IMR-90 (cell line): ENCODE measurements at regions not wholly inside any gene's neighbourhood (a gene's known extent, or its start where the extent isn't known, plus 50 kb on each side); places are given as distances from the start of the nearest gene placed in this dataset.

ENCODE experiments used
- ATAC-seq: fragments of 200-7000 bp; cut with Tn5 transposase; 2 replicates; pipeline ENCODE4 v1.9.1; 2020; ENCODE audit warnings: low read depth, mild to moderate bottlenecking, moderate library complexity
- BruUV-seq: library from RNA; stranded (reverse); fragments of 400-500 nt; replicated peaks from 2 replicates; lab custom pipeline; 2021; lab: Mats Ljungman, UMichigan
- CTCF ChIA-PET: fragments of 300-600 bp; formaldehyde crosslinking; extraction: SDS; loops from one replicate; lab custom pipeline; 2021; ENCODE audit warnings: antibody characterized with exemption; lab: Yijun Ruan, JAX
- POLR2A ChIA-PET: fragments of 300-600 bp; sonication (Branson Sonifier 250); formaldehyde crosslinking; loops from one replicate; lab custom pipeline; 2022; ENCODE audit warnings: antibody characterized with exemption; ENCODE audit not compliant: unreplicated experiment; lab: Charles Lee
- DNase-seq: peaks from one replicate; pipeline ENCODE4 v3.0.0; 2013
- H2AFZ ChIP-seq: replicated peaks from 2 replicates; pipeline ENCODE3; 2013; ENCODE audit warnings: low read length, mild to moderate bottlenecking; ENCODE audit not compliant: poor library complexity
- H2AK5ac ChIP-seq: 2 replicates; pipeline ENCODE4 v1.6.1; 2013; ENCODE audit warnings: low read depth, low read length, inconsistent platforms
- H2AK9ac ChIP-seq: replicated peaks from 2 replicates; pipeline ENCODE3; 2013; ENCODE audit warnings: mild to moderate bottlenecking, low read depth, low read length, moderate library complexity; ENCODE audit not compliant: poor library complexity
- H2BK120ac ChIP-seq: 2 replicates; pipeline ENCODE4 v1.6.1; 2013; ENCODE audit warnings: low read depth, low read length, inconsistent platforms
- H2BK15ac ChIP-seq: 3 replicates; pipeline ENCODE4 v1.6.1; 2013; ENCODE audit warnings: low read depth, low read length, inconsistent platforms
- H2BK20ac ChIP-seq: 2 replicates; pipeline ENCODE4 v1.6.1; 2013; ENCODE audit warnings: low read depth, mild to moderate bottlenecking, inconsistent platforms, low read length, moderate library complexity
- H2BK5ac ChIP-seq: 2 replicates; pipeline ENCODE4 v1.6.1; 2013; ENCODE audit warnings: mild to moderate bottlenecking, low read depth, low read length, inconsistent platforms; ENCODE audit not compliant: poor library complexity, severe bottlenecking
- H3K14ac ChIP-seq: replicated peaks from 2 replicates; pipeline ENCODE4 v1.6.1; 2013; ENCODE audit warnings: low read depth, low read length, inconsistent platforms
- H3K18ac ChIP-seq: 2 replicates; pipeline ENCODE4 v1.6.1; 2013; ENCODE audit warnings: low read depth, low read length, control low read depth
- H3K23ac ChIP-seq: 2 replicates; pipeline ENCODE4 v1.6.1; 2013; ENCODE audit warnings: low read depth, low read length, inconsistent platforms
- H3K27ac ChIP-seq: 2 replicates; pipeline ENCODE4 v1.5.1; 2013; ENCODE audit warnings: mild to moderate bottlenecking, control low read depth, low read length; ENCODE audit not compliant: insufficient read depth
- H3K27me3 ChIP-seq: 2 replicates; pipeline ENCODE4 v1.6.1; 2013; ENCODE audit warnings: low read length; ENCODE audit not compliant: control insufficient read depth, insufficient read depth
- H3K36me3 ChIP-seq: 2 replicates; pipeline ENCODE4 v1.6.1; 2013; ENCODE audit warnings: low read length, mixed read lengths; ENCODE audit not compliant: control insufficient read depth, insufficient read depth
- H3K4ac ChIP-seq: 2 replicates; pipeline ENCODE4 v1.6.1; 2013; ENCODE audit warnings: low read depth, low read length, inconsistent platforms
- H3K4me1 ChIP-seq: 2 replicates; pipeline ENCODE4 v1.6.1; 2013; ENCODE audit warnings: low read length, mixed read lengths; ENCODE audit not compliant: control insufficient read depth, insufficient read depth
- H3K4me2 ChIP-seq: 2 replicates; pipeline ENCODE4 v1.6.1; 2013; ENCODE audit warnings: low read depth, mild to moderate bottlenecking, control low read depth, low read length, moderate library complexity
- H3K4me3 ChIP-seq: 2 replicates; pipeline ENCODE4 v1.5.1; 2013; ENCODE audit warnings: low read depth, mild to moderate bottlenecking, control low read depth, low read length, moderate library complexity; ENCODE audit not compliant: insufficient read depth
- H3K56ac ChIP-seq: 2 replicates; pipeline ENCODE4 v1.6.1; 2013; ENCODE audit warnings: low read length, inconsistent platforms; ENCODE audit not compliant: insufficient read depth; ENCODE audit errors: extremely low read depth
- H3K79me1 ChIP-seq, 2 experiments: 2 replicates each; pipeline ENCODE4 v1.6.1; 2013; ENCODE audit warnings: low read length in 2 of 2, inconsistent platforms in 1 of 2, low read depth in 1 of 2
- H3K9ac ChIP-seq: 2 replicates; pipeline ENCODE4 v1.6.1; 2013; ENCODE audit warnings: low read depth, low read length, control low read depth
- H3K9me1 ChIP-seq: 2 replicates; pipeline ENCODE4 v1.6.1; 2013; ENCODE audit warnings: low read length, inconsistent platforms; ENCODE audit not compliant: insufficient read depth
- H3K9me3 ChIP-seq: 2 replicates; pipeline ENCODE4 v1.6.1; 2013; ENCODE audit warnings: low read length; ENCODE audit not compliant: control insufficient read depth, insufficient read depth
- H4K20me1 ChIP-seq: 2 replicates; pipeline ENCODE4 v1.6.1; 2013; ENCODE audit warnings: low read length, inconsistent platforms; ENCODE audit not compliant: insufficient read depth
- H4K5ac ChIP-seq: 2 replicates; pipeline ENCODE4 v1.6.1; 2013; ENCODE audit warnings: mild to moderate bottlenecking, low read depth, low read length, control low read depth
- H4K8ac ChIP-seq, 2 experiments: 2 replicates each; pipeline ENCODE4 v1.6.1; 2013; ENCODE audit warnings: low read depth in 2 of 2, low read length in 2 of 2, control low read depth in 1 of 2, inconsistent platforms in 1 of 2
- H4K91ac ChIP-seq: 2 replicates; pipeline ENCODE4 v1.6.1; 2013; ENCODE audit warnings: low read depth, low read length, inconsistent platforms; ENCODE audit not compliant: insufficient read depth
- CHD1 ChIP-seq: IDR thresholded peaks from 2 replicates; pipeline ENCODE4 v1.6.1; 2012; ENCODE audit warnings: low read depth, low read length, improper control_type of control experiment
- CTCF ChIP-seq: conservative IDR thresholded peaks from 2 replicates; pipeline ENCODE4 v1.5.1; 2012; ENCODE audit warnings: mild to moderate bottlenecking, low read depth, low read length, improper control_type of control experiment
- FOS ChIP-seq: fragments of 150-350 bp; IDR thresholded peaks from 2 replicates; pipeline ENCODE4 v1.6.1; 2016; ENCODE audit warnings: low read depth, low read length
- MAFK ChIP-seq: IDR thresholded peaks from 2 replicates; pipeline ENCODE4 v1.6.1; 2012; ENCODE audit warnings: low read depth, low read length, improper control_type of control experiment
- MAZ ChIP-seq: IDR thresholded peaks from 2 replicates; pipeline ENCODE4 v1.6.1; 2012; ENCODE audit warnings: low read depth, mild to moderate bottlenecking, low read length, improper control_type of control experiment, moderate library complexity, borderline replicate concordance
- MXI1 ChIP-seq: IDR thresholded peaks from 2 replicates; pipeline ENCODE4 v1.6.1; 2012; ENCODE audit warnings: low read depth, mild to moderate bottlenecking, low read length, moderate library complexity, borderline replicate concordance
- POLR2A ChIP-seq: IDR thresholded peaks from 2 replicates; pipeline ENCODE4 v1.6.1; 2012; ENCODE audit warnings: mild to moderate bottlenecking, low read depth, low read length
- RAD21 ChIP-seq: IDR thresholded peaks from 2 replicates; pipeline ENCODE4 v1.6.1; 2012; ENCODE audit warnings: low read length, improper control_type of control experiment
- RCOR1 ChIP-seq: IDR thresholded peaks from 2 replicates; pipeline ENCODE4 v1.6.1; 2012; ENCODE audit warnings: mild to moderate bottlenecking, low read length, improper control_type of control experiment; ENCODE audit not compliant: insufficient replicate concordance
- SMC3 ChIP-seq: fragments of 150-350 bp; IDR thresholded peaks from 2 replicates; pipeline ENCODE4 v1.6.1; 2016; ENCODE audit warnings: low read depth, mild to moderate bottlenecking, antibody characterized with exemption, low read length, moderate library complexity
- USF2 ChIP-seq: fragments of 150-350 bp; IDR thresholded peaks from 2 replicates; pipeline ENCODE4 v1.6.1; 2017; ENCODE audit warnings: mild to moderate bottlenecking, antibody characterized with exemption, low read length, low read depth
- WGBS, 2 experiments: methylation state at CpG; one replicate each; pipeline versions ENCODE4 v1.1.5 to v1.1.7; 2013; ENCODE audit warnings: missing lambda C conversion rate in 2 of 2; ENCODE audit not compliant: insufficient read length in 1 of 2; ENCODE audit errors: extremely low coverage in 2 of 2; 5-methylcytosine and 5-hydroxymethylcytosine counted together
- dilution Hi-C: fragments of 300-500 bp; cut with HindIII; formaldehyde crosslinking; loops from one replicate; pipeline ENCODE4 v1.14.3; 2018; ENCODE audit warnings: low sequenced_read_pairs; ENCODE audit not compliant: unreplicated experiment
- in situ Hi-C: fragments of 300-500 bp; cut with MboI; formaldehyde crosslinking; loops from 3 replicates; pipeline ENCODE4 v1.14.3; 2019; ENCODE audit warnings: low sequenced_read_pairs, inconsistent platforms, mixed read lengths
- intact Hi-C: fragments of 100-400 bp; cut with micrococcal nuclease; formaldehyde crosslinking; loops from 2 replicates; pipeline ENCODE4 v1.10.0; 2022

DNA sequence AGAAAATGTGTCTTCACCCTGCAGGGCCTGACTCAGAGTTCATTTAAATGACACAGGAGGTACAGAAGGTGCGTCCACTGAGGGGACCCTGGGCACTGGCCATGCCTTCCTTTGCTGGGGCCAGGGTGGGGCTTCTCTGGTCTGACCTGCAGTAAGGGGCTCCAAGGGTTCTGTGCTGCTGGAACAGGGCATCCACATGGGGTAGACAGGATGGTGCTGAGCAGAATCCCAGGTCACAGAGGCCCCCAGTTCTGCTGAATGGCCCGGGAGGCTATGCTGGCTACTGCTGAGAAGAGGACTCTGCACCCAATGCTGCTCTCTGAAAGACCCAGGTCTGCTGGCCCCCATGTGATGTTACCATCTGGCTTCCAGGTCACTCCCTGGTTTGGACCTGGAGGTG lies 150.4 kb upstream of the GGTLC1 start:
- Histone ChIP-seq H2BK20ac (no peak overlapping the region), H2AK5ac (no peak overlapping the region), H2BK120ac (no peak overlapping the region), H4K8ac (no peak overlapping the region), H3K27ac (no peak overlapping the region), H3K18ac (no peak overlapping the region), H3K27me3 (no peaks in the 10 kb centered on the region), H3K23ac (no peak overlapping the region), H2AK9ac (no peak overlapping the region), H2BK15ac (no peak overlapping the region), H3K9ac (no peak overlapping the region), H3K9me3 (no peaks in the 10 kb centered on the region), H3K9me1 (no peaks in the 10 kb centered on the region), H3K4me1 (no peaks in the 10 kb centered on the region), H4K5ac (no peak overlapping the region), H3K4ac (no peak overlapping the region), H3K14ac (no peak overlapping the region), H3K4me2 (no peak overlapping the region), H3K36me3 (no peaks in the 10 kb centered on the region), H3K4me3 (no peak overlapping the region), H2BK5ac (no peak overlapping the region), H2AFZ (no peak overlapping the region), H4K20me1 (no peaks in the 10 kb centered on the region), H3K79me1 (no peaks in the 10 kb centered on the region), H3K56ac (no peak overlapping the region), H4K91ac (no peak overlapping the region)
- ChIA-PET CTCF (no interaction called here), POLR2A (no interaction called here)
- DNase-seq (no peak), ATAC-seq (no peak)
- BruUV-seq: no TSS peak
- TF ChIP-seq POLR2A: no peak
- TF ChIP-seq CTCF: no peak
- TF ChIP-seq USF2: no peak
- no peak for TF ChIP-seq CHD1
- TF ChIP-seq RAD21: no peak
- no peak for TF ChIP-seq MXI1
- no peak for TF ChIP-seq MAFK
- TF ChIP-seq FOS: no peak
- TF ChIP-seq SMC3: no peak
- no peak for TF ChIP-seq MAZ
- no peak for TF ChIP-seq RCOR1
- dilution Hi-C loops (no loop called here), intact Hi-C loops (no loop called here), in situ Hi-C loops (no loop called here)
- WGBS, 2 experiments: 25% methylated on average over 1 of the region's 2 CpGs; no CpG with 5 or more reads in 1 of the 2 experiments
